ENCODE measurements at regions not wholly inside any gene's neighbourhood (a gene's known extent, or its start where the extent isn't known, plus 50 kb on each side); places are given as distances from the start of the nearest gene placed in this dataset.
"Not testable (repeated sequence)": the region's sequence is repeated elsewhere in the genome, so short reads cannot be mapped to it uniquely, and the experiment has no call there.

- DNase-seq: no peak
- H3K4me1 Mint-ChIP-seq (ENCODE audit: low read depth): no peaks in the 10 kb centered on the region
- ChIA-PET CTCF (no interaction called here), POLR2A (no interaction called here)
- no peaks in the 10 kb centered on the region for H3K27me3 Mint-ChIP-seq
- H3K36me3 Mint-ChIP-seq: no peaks in the 10 kb centered on the region
- no peak overlapping the region for H3K27ac Mint-ChIP-seq
- intact Hi-C loops (cut with micrococcal nuclease): no loop called here
- no peaks in the 10 kb centered on the region for H3K9me3 Mint-ChIP-seq
- H3K4me3 Mint-ChIP-seq: no peak overlapping the region
Measured at GRCh38 chr9:15018096-15018637, 107.9 kb upstream of the FREM1 start.

- intact Hi-C loops (cut with micrococcal nuclease): no loop called here
Measured at GRCh38 chr9:15010581-15010980, 100.4 kb upstream of the FREM1 start.

GRCh38 chr9:15007698-15008097 is 97.5 kb upstream of the FREM1 start:
- POLR2A ChIA-PET: no interaction called here
- no peak overlapping the region for H3K27ac Mint-ChIP-seq
- H3K4me3 Mint-ChIP-seq: no peak overlapping the region
- no peaks in the 10 kb centered on the region for H3K36me3 Mint-ChIP-seq
- no peaks in the 10 kb centered on the region for H3K4me1 Mint-ChIP-seq (ENCODE audit: low read depth)
- CTCF ChIA-PET: no interaction called here
- DNase-seq: no peak
- intact Hi-C loops (cut with micrococcal nuclease): no loop called here
- H3K9me3 Mint-ChIP-seq: no peaks in the 10 kb centered on the region
- H3K27me3 Mint-ChIP-seq: no peaks in the 10 kb centered on the region

More at GRCh38 chr9:15010581-15010980, 100.4 kb upstream of the FREM1 start:
- Mint-ChIP-seq H3K4me3 (no peak overlapping the region), H3K4me1 (ENCODE audit: low read depth) (no peaks in the 10 kb centered on the region), H3K9me3 (no peaks in the 10 kb centered on the region), H3K27me3 (no peaks in the 10 kb centered on the region), H3K27ac (no peak overlapping the region), H3K36me3 (no peaks in the 10 kb centered on the region)
- ChIA-PET POLR2A (no interaction called here), CTCF (no interaction called here)
- no peak for DNase-seq

- CTCF ChIA-PET: no interaction called here
Measured at GRCh38 chr9:14994738-14995137, 84.5 kb upstream of the FREM1 start.

GRCh38 chr9:14993901-14994554 is 83.8 kb upstream of the FREM1 start:
- no peak for DNase-seq
- intact Hi-C loops (cut with micrococcal nuclease): loop anchor here (2.0 to 5.0 kb wide), 2 partner anchors 35 to 143 kb away; no protein-coding TSS in a partner anchor
- ChIA-PET POLR2A (no interaction called here), CTCF (no interaction called here)
- Mint-ChIP-seq H3K4me3 (peak overlapping the region; percentile 62), H3K27ac (peak overlapping the region; percentile 2), H3K27me3 (peaks cover 2% of the 10 kb centered on the region), H3K9me3 (no peaks in the 10 kb centered on the region), H3K36me3 (no peaks in the 10 kb centered on the region), H3K4me1 (ENCODE audit: low read depth) (peaks cover 26% of the 10 kb centered on the region)

More at GRCh38 chr9:14994738-14995137, 84.5 kb upstream of the FREM1 start:
- H3K4me1 Mint-ChIP-seq (ENCODE audit: low read depth): peaks cover 26% of the 10 kb centered on the region
- no peak overlapping the region for H3K4me3 Mint-ChIP-seq
- H3K27me3 Mint-ChIP-seq: peaks cover 2% of the 10 kb centered on the region
- no peaks in the 10 kb centered on the region for H3K36me3 Mint-ChIP-seq
- H3K27ac Mint-ChIP-seq: no peak overlapping the region
- H3K9me3 Mint-ChIP-seq: no peaks in the 10 kb centered on the region
- no peak for DNase-seq
- POLR2A ChIA-PET: no interaction called here
- intact Hi-C loops (cut with micrococcal nuclease): loop anchor here (5.0 kb wide), 1 partner anchor 143 kb away; no protein-coding TSS in a partner anchor

- DNase-seq: peak; percentile 75
- Mint-ChIP-seq H3K27ac (peak overlapping the region; percentile 2), H3K36me3 (no peaks in the 10 kb centered on the region), H3K4me1 (ENCODE audit: low read depth) (peaks cover 28% of the 10 kb centered on the region), H3K9me3 (no peaks in the 10 kb centered on the region), H3K27me3 (peaks cover 2% of the 10 kb centered on the region), H3K4me3 (peak overlapping the region; percentile 62)
- CTCF ChIA-PET: no interaction called here
- intact Hi-C loops (cut with micrococcal nuclease): loop anchor here (2.0 to 5.0 kb wide), 2 partner anchors 34 to 144 kb away; no protein-coding TSS in a partner anchor
- POLR2A ChIA-PET: no interaction called here
Measured at GRCh38 chr9:14993061-14993800, 83.0 kb upstream of the FREM1 start.

GRCh38 chr9:14992516-14992915 is 82.3 kb upstream of the FREM1 start:
- H3K4me1 Mint-ChIP-seq (ENCODE audit: low read depth): peaks cover 31% of the 10 kb centered on the region
- CTCF ChIA-PET: no interaction called here
- intact Hi-C loops (cut with micrococcal nuclease): loop anchor here (2.0 to 5.0 kb wide), 2 partner anchors 34 to 145 kb away; no protein-coding TSS in a partner anchor
- H3K4me3 Mint-ChIP-seq: peak overlapping the region; percentile 62
- no peak overlapping the region for H3K27ac Mint-ChIP-seq
- H3K27me3 Mint-ChIP-seq: peaks cover 3% of the 10 kb centered on the region
- no peaks in the 10 kb centered on the region for H3K9me3 Mint-ChIP-seq
- H3K36me3 Mint-ChIP-seq: no peaks in the 10 kb centered on the region
- POLR2A ChIA-PET: no interaction called here
- DNase-seq: no peak

- H3K4me1 Mint-ChIP-seq (ENCODE audit: low read depth): peaks cover 31% of the 10 kb centered on the region
- ChIA-PET CTCF (no interaction called here), POLR2A (no interaction called here)
- H3K9me3 Mint-ChIP-seq: no peaks in the 10 kb centered on the region
- H3K27ac Mint-ChIP-seq: no peak overlapping the region
- H3K36me3 Mint-ChIP-seq: no peaks in the 10 kb centered on the region
- peak overlapping the region; percentile 62 for H3K4me3 Mint-ChIP-seq
- DNase-seq: no peak
- intact Hi-C loops (cut with micrococcal nuclease): loop anchor here (2.0 to 5.0 kb wide), 2 partner anchors 33 to 145 kb away; no protein-coding TSS in a partner anchor
- peaks cover 3% of the 10 kb centered on the region for H3K27me3 Mint-ChIP-seq
Measured at GRCh38 chr9:14992081-14992480, 81.9 kb upstream of the FREM1 start.

- H3K27me3 Mint-ChIP-seq, POLR2A ChIA-PET, H3K27ac Mint-ChIP-seq, H3K4me3 Mint-ChIP-seq, H3K9me3 Mint-ChIP-seq, DNase-seq, H3K36me3 Mint-ChIP-seq: not testable (repeated sequence)
- H3K4me1 Mint-ChIP-seq (ENCODE audit: low read depth): peaks cover 31% of the 10 kb centered on the region
- intact Hi-C loops (cut with micrococcal nuclease): loop anchor here (5.0 kb wide), 1 partner anchor 147 kb away; no protein-coding TSS in a partner anchor
- CTCF ChIA-PET: interaction anchor here (0.5 kb wide), 1 partner anchor 16 kb away, joined by 3 read pairs; no protein-coding TSS in a partner anchor
Measured at GRCh38 chr9:14990647-14991046, 80.4 kb upstream of the FREM1 start.

- ChIA-PET CTCF (no interaction called here), POLR2A (no interaction called here)
- intact Hi-C loops (cut with micrococcal nuclease): loop anchor here (5.0 kb wide), 1 partner anchor 147 kb away; no protein-coding TSS in a partner anchor
- no peak overlapping the region for H3K4me3 Mint-ChIP-seq
- H3K4me1 Mint-ChIP-seq (ENCODE audit: low read depth): peaks cover 31% of the 10 kb centered on the region
- H3K36me3 Mint-ChIP-seq: no peaks in the 10 kb centered on the region
- H3K9me3 Mint-ChIP-seq: no peaks in the 10 kb centered on the region
- peaks cover 3% of the 10 kb centered on the region for H3K27me3 Mint-ChIP-seq
- H3K27ac Mint-ChIP-seq: no peak overlapping the region
- no peak for DNase-seq
Measured at GRCh38 chr9:14989811-14990210, 79.6 kb upstream of the FREM1 start.

- H3K4me3 Mint-ChIP-seq; POLR2A ChIA-PET; H3K27ac Mint-ChIP-seq; H3K36me3 Mint-ChIP-seq; H3K9me3 Mint-ChIP-seq; H3K27me3 Mint-ChIP-seq; intact Hi-C loops (cut with micrococcal nuclease); CTCF ChIA-PET; DNase-seq: not testable (repeated sequence)
- peaks cover 28% of the 10 kb centered on the region for H3K4me1 Mint-ChIP-seq (ENCODE audit: low read depth)
Measured at GRCh38 chr9:14989336-14989735, 79.1 kb upstream of the FREM1 start.

- H3K4me3 Mint-ChIP-seq: no peak overlapping the region
- H3K9me3 Mint-ChIP-seq: no peaks in the 10 kb centered on the region
- peaks cover 3% of the 10 kb centered on the region for H3K27me3 Mint-ChIP-seq
- intact Hi-C loops (cut with micrococcal nuclease): no loop called here
- peaks cover 18% of the 10 kb centered on the region for H3K4me1 Mint-ChIP-seq (ENCODE audit: low read depth)
- no peak for DNase-seq
- no peak overlapping the region for H3K27ac Mint-ChIP-seq
- POLR2A ChIA-PET: no interaction called here
- no peaks in the 10 kb centered on the region for H3K36me3 Mint-ChIP-seq
- CTCF ChIA-PET: no interaction called here
Measured at GRCh38 chr9:14987858-14988257, 77.6 kb upstream of the FREM1 start.
